ENCODE measurements at regions not wholly inside any gene's neighbourhood (a gene's known extent, or its start where the extent isn't known, plus 50 kb on each side); places are given as distances from the start of the nearest gene placed in this dataset.

GRCh38 chr10:108358912-108359311, 1194.4 kb upstream of the SORCS1 start:
- H2AFZ ChIP-seq (replicated peaks; ENCODE audit: low read length, poor library complexity), result no peak overlapping the region
- no peaks in the 10 kb centered on the region for H3K4me1 ChIP-seq (ENCODE audit: control insufficient read depth, insufficient read depth, low read length)
- dilution Hi-C loops (cut with HindIII; ENCODE audit: low sequenced_read_pairs, unreplicated experiment), result no loop called here
- H3K4ac ChIP-seq (ENCODE audit: low read depth, low read length), result no peak overlapping the region
- no TSS peak for BruUV-seq (replicated peaks)
- ChIA-PET POLR2A (ENCODE audit: unreplicated experiment) (no interaction called here), CTCF (no interaction called here)
- no peak overlapping the region for H3K56ac ChIP-seq (ENCODE audit: extremely low read depth, insufficient read depth, low read length)
- peaks cover 4% of the 10 kb centered on the region; the same call in 1 of the 2 replicates for H3K9me3 ChIP-seq (ENCODE audit: control insufficient read depth, insufficient read depth, low read length)
- no peak overlapping the region for H2AK5ac ChIP-seq (ENCODE audit: low read depth, low read length)
- H3K27ac ChIP-seq (ENCODE audit: insufficient read depth, low read length), result no peak overlapping the region
- ATAC-seq (ENCODE audit: low read depth) (peak; percentile 44), DNase-seq (peak; percentile 82)
- H4K91ac ChIP-seq (ENCODE audit: insufficient read depth, low read depth, low read length), result no peak overlapping the region
- no peaks in the 10 kb centered on the region for H4K20me1 ChIP-seq (ENCODE audit: insufficient read depth, low read length)
- intact Hi-C loops (cut with micrococcal nuclease), result no loop called here
- no peak overlapping the region for H4K5ac ChIP-seq (ENCODE audit: low read depth, low read length)
- in situ Hi-C loops (cut with MboI; ENCODE audit: low sequenced_read_pairs), result no loop called here
- no peak overlapping the region for H2BK120ac ChIP-seq (ENCODE audit: low read depth, low read length)
- H2BK20ac ChIP-seq (ENCODE audit: low read depth, low read length), result no peak overlapping the region
- H3K79me1 ChIP-seq (ENCODE audit: low read depth in 1 of 2, low read length in 2 of 2), result no peaks in the 10 kb centered on the region
- no peaks in the 10 kb centered on the region for H3K9me1 ChIP-seq (ENCODE audit: insufficient read depth, low read length)
- H2AK9ac ChIP-seq (replicated peaks; ENCODE audit: low read depth, low read length, poor library complexity), result no peak overlapping the region
- no CpG with 5 or more reads among the region's 3 CpGs for WGBS, 2 experiments (ENCODE audit: extremely low coverage in 2 of 2, insufficient read length in 1 of 2)
- H3K4me2 ChIP-seq (ENCODE audit: low read depth, low read length), result no peak overlapping the region
- H3K9ac ChIP-seq (ENCODE audit: low read depth, low read length), result no peak overlapping the region
- no peak overlapping the region for H2BK15ac ChIP-seq (ENCODE audit: low read depth, low read length)
- no peak overlapping the region for H3K14ac ChIP-seq (replicated peaks; ENCODE audit: low read depth, low read length)
- H2BK5ac ChIP-seq (ENCODE audit: low read depth, low read length, poor library complexity, severe bottlenecking), result no peak overlapping the region
- H3K36me3 ChIP-seq (ENCODE audit: control insufficient read depth, insufficient read depth, low read length), result no peaks in the 10 kb centered on the region
- TF ChIP-seq FOS (IDR thresholded peaks at IDR 0.05; ENCODE audit: low read depth, low read length), result peak; percentile 70; the same call in 1 of the 2 replicates
- TF ChIP-seq CTCF (conservative IDR thresholded peaks at IDR 0.05; ENCODE audit: low read depth, low read length), result 0 out of 2 replicates have a peak, but pooled peaks have one; percentile 12
- no peak; the same call in 1 of the 2 replicates for TF ChIP-seq CEBPB (IDR thresholded peaks at IDR 0.05; ENCODE audit: low read depth, low read length)
- H4K8ac ChIP-seq (ENCODE audit: low read depth in 2 of 2, low read length in 2 of 2), result no peak overlapping the region
- H3K18ac ChIP-seq (ENCODE audit: low read depth, low read length), result no peak overlapping the region
- no peaks in the 10 kb centered on the region for H3K27me3 ChIP-seq (ENCODE audit: control insufficient read depth, insufficient read depth, low read length)
- H3K23ac ChIP-seq (ENCODE audit: low read depth, low read length), result no peak overlapping the region
- H3K4me3 ChIP-seq (ENCODE audit: insufficient read depth, low read depth, low read length), result no peak overlapping the region

All from IMR-90 (cell line).